ENCODE measurements at regions not wholly inside any gene's neighbourhood (a gene's known extent, or its start where the extent isn't known, plus 50 kb on each side); places are given as distances from the start of the nearest gene placed in this dataset.

DNA sequence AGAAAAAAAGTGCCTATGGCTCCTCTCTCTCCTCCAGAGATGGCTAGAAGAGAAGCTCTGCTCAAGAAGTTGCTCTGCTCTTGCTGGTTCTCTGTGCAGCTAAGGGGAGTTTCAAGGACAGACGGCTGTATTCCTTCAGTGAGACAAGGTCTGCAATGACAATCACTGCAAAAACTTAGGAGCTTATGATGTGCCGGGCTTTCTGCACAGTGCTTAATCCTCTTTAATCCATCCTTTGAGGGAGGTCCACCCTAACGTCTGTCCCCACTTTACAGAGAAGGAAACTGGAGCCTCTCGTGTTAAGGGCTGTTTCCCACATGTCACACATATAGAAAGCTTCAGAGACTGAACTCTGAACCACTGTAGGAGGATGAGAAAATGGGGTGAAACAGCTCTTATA lies 260.6 kb downstream of the MEX3B start:
- Mint-ChIP-seq H3K9me3 (ENCODE audit: unreplicated experiment) (no peaks in the 10 kb centered on the region), H3K4me1 (ENCODE audit: low read depth, unreplicated experiment) (no peaks in the 10 kb centered on the region), H3K4me3 (ENCODE audit: unreplicated experiment) (no peak overlapping the region), H3K36me3 (ENCODE audit: insufficient read depth, unreplicated experiment) (no peaks in the 10 kb centered on the region), H3K27ac (ENCODE audit: unreplicated experiment) (no peak overlapping the region), H3K27me3 (ENCODE audit: insufficient read depth, unreplicated experiment) (peaks cover 8% of the 10 kb centered on the region)
- Histone ChIP-seq H3K4me3 (ENCODE audit: low read depth, low read length) (no peak overlapping the region), H3K9me3 (no peaks in the 10 kb centered on the region), H3K27me3 (replicated peaks; ENCODE audit: control insufficient read depth, insufficient read depth, low read length) (no peaks in the 10 kb centered on the region), H3K36me3 (ENCODE audit: control insufficient read depth, insufficient read depth, low read length) (no peaks in the 10 kb centered on the region), H3K4me1 (no peaks in the 10 kb centered on the region)
- ChIA-PET POLR2A (no interaction called here), CTCF (no interaction called here)
- intact Hi-C loops (cut with micrococcal nuclease; ENCODE audit: unreplicated experiment): loop anchor here (10.0 kb wide), 1 partner anchor 60 kb away; no protein-coding TSS in a partner anchor
- no peak for DNase-seq
- BruUV-seq (replicated peaks): no TSS peak
- TF ChIP-seq, protein P1, sequence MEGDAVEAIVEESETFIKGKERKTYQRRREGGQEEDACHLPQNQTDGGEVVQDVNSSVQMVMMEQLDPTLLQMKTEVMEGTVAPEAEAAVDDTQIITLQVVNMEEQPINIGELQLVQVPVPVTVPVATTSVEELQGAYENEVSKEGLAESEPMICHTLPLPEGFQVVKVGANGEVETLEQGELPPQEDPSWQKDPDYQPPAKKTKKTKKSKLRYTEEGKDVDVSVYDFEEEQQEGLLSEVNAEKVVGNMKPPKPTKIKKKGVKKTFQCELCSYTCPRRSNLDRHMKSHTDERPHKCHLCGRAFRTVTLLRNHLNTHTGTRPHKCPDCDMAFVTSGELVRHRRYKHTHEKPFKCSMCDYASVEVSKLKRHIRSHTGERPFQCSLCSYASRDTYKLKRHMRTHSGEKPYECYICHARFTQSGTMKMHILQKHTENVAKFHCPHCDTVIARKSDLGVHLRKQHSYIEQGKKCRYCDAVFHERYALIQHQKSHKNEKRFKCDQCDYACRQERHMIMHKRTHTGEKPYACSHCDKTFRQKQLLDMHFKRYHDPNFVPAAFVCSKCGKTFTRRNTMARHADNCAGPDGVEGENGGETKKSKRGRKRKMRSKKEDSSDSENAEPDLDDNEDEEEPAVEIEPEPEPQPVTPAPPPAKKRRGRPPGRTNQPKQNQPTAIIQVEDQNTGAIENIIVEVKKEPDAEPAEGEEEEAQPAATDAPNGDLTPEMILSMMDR (IDR thresholded peaks at IDR 0.05; ENCODE audit: insufficient read depth in 1 of 2, low read depth in 1 of 2, low read length in 1 of 2, severe bottlenecking in 1 of 2, unreplicated experiment in 1 of 2): no peak

DNA sequence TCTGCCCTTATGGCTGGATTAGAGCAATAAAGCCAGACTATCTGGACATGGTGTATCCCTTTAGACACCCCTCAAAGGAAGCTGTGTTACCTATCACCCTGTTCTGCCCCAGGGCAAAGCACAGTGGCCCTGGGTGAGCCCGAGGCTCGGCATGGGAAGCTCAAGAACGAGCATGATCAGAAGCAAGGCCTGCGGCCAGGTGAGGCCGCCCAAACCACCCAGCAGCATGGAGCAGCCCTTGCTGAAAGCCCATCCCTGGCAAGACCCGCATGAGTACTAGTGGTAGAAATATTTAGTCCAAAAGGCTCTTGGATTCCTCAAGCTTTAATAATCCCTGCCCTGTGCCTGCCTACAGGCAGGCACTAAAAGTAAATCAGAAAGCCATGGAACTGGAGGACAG lies 261.1 kb downstream of the MEX3B start:
- Histone ChIP-seq H3K9me3 (no peaks in the 10 kb centered on the region), H3K36me3 (ENCODE audit: control insufficient read depth, insufficient read depth, low read length) (no peaks in the 10 kb centered on the region), H3K27me3 (replicated peaks; ENCODE audit: control insufficient read depth, insufficient read depth, low read length) (no peaks in the 10 kb centered on the region), H3K4me1 (no peaks in the 10 kb centered on the region), H3K4me3 (ENCODE audit: low read depth, low read length) (no peak overlapping the region)
- ChIA-PET POLR2A (no interaction called here), CTCF (no interaction called here)
- Mint-ChIP-seq H3K9me3 (ENCODE audit: unreplicated experiment) (no peaks in the 10 kb centered on the region), H3K27ac (ENCODE audit: unreplicated experiment) (no peak overlapping the region), H3K4me1 (ENCODE audit: low read depth, unreplicated experiment) (no peaks in the 10 kb centered on the region), H3K4me3 (ENCODE audit: unreplicated experiment) (no peak overlapping the region), H3K36me3 (ENCODE audit: insufficient read depth, unreplicated experiment) (no peaks in the 10 kb centered on the region), H3K27me3 (ENCODE audit: insufficient read depth, unreplicated experiment) (peaks cover 6% of the 10 kb centered on the region)
- TF ChIP-seq, protein P1 (IDR thresholded peaks at IDR 0.05; ENCODE audit: insufficient read depth in 1 of 2, low read depth in 1 of 2, low read length in 1 of 2, severe bottlenecking in 1 of 2, unreplicated experiment in 1 of 2): no peak
- no peak for DNase-seq
- BruUV-seq (replicated peaks): no TSS peak
- intact Hi-C loops (cut with micrococcal nuclease; ENCODE audit: unreplicated experiment): loop anchor here (10.0 kb wide), 1 partner anchor 60 kb away; no protein-coding TSS in a partner anchor

- TF ChIP-seq, protein P1 (IDR thresholded peaks at IDR 0.05; ENCODE audit: insufficient read depth in 1 of 2, low read depth in 1 of 2, low read length in 1 of 2, severe bottlenecking in 1 of 2, unreplicated experiment in 1 of 2): no peak
- ChIA-PET POLR2A (no interaction called here), CTCF (no interaction called here)
- Mint-ChIP-seq H3K4me3 (ENCODE audit: unreplicated experiment) (no peak overlapping the region), H3K36me3 (ENCODE audit: insufficient read depth, unreplicated experiment) (no peaks in the 10 kb centered on the region), H3K27ac (ENCODE audit: unreplicated experiment) (no peak overlapping the region), H3K27me3 (ENCODE audit: insufficient read depth, unreplicated experiment) (peaks cover 6% of the 10 kb centered on the region), H3K4me1 (ENCODE audit: low read depth, unreplicated experiment) (no peaks in the 10 kb centered on the region), H3K9me3 (ENCODE audit: unreplicated experiment) (no peaks in the 10 kb centered on the region)
- no TSS peak for BruUV-seq (replicated peaks)
- no peaks in the 10 kb centered on the region for H3K36me3 ChIP-seq (ENCODE audit: control insufficient read depth, insufficient read depth, low read length)
- no peak overlapping the region for H3K4me3 ChIP-seq (ENCODE audit: low read depth, low read length)
- no peaks in the 10 kb centered on the region for H3K27me3 ChIP-seq (replicated peaks; ENCODE audit: control insufficient read depth, insufficient read depth, low read length)
- no peaks in the 10 kb centered on the region for H3K4me1 ChIP-seq
- no peak for DNase-seq
- H3K9me3 ChIP-seq: no peaks in the 10 kb centered on the region
- intact Hi-C loops (cut with micrococcal nuclease; ENCODE audit: unreplicated experiment): loop anchor here (10.0 kb wide), 1 partner anchor 59 kb away; no protein-coding TSS in a partner anchor
Observed at GRCh38 chr15:81783586-81783985, 262.2 kb downstream of the MEX3B start.
